AG10803 (cell line): ENCODE measurements at regions not wholly inside any gene's neighbourhood (a gene's known extent, or its start where the extent isn't known, plus 50 kb on each side); places are given as distances from the start of the nearest gene placed in this dataset.

Experiments
- DNase-seq: peaks from one replicate; pipeline ENCODE4 v3.0.0; 2010; ENCODE audit warnings: low read depth
- H3K4me3 ChIP-seq: 2 replicates; pipeline ENCODE4 v1.5.1; 2011; ENCODE audit warnings: mild to moderate bottlenecking, low read length, control low read depth
- TF ChIP-seq, protein P1 (sequence below): conservative IDR thresholded peaks from 2 replicates; pipeline ENCODE4 v1.5.1; 2011; ENCODE audit warnings: mild to moderate bottlenecking, low read length, control low read depth, inconsistent platforms

- TF ChIP-seq, protein P1, sequence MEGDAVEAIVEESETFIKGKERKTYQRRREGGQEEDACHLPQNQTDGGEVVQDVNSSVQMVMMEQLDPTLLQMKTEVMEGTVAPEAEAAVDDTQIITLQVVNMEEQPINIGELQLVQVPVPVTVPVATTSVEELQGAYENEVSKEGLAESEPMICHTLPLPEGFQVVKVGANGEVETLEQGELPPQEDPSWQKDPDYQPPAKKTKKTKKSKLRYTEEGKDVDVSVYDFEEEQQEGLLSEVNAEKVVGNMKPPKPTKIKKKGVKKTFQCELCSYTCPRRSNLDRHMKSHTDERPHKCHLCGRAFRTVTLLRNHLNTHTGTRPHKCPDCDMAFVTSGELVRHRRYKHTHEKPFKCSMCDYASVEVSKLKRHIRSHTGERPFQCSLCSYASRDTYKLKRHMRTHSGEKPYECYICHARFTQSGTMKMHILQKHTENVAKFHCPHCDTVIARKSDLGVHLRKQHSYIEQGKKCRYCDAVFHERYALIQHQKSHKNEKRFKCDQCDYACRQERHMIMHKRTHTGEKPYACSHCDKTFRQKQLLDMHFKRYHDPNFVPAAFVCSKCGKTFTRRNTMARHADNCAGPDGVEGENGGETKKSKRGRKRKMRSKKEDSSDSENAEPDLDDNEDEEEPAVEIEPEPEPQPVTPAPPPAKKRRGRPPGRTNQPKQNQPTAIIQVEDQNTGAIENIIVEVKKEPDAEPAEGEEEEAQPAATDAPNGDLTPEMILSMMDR = no peak
- H3K4me3 ChIP-seq = no peak overlapping the region
- DNase-seq = no peak
Observed at GRCh38 chr9:89756891-89757537, 152.2 kb downstream of the GADD45G start.

GRCh38 chr9:89757776-89758528 is 153.1 kb downstream of the GADD45G start:
- DNase-seq = no peak
- TF ChIP-seq, protein P1 = no peak
- H3K4me3 ChIP-seq = no peak overlapping the region

DNA sequence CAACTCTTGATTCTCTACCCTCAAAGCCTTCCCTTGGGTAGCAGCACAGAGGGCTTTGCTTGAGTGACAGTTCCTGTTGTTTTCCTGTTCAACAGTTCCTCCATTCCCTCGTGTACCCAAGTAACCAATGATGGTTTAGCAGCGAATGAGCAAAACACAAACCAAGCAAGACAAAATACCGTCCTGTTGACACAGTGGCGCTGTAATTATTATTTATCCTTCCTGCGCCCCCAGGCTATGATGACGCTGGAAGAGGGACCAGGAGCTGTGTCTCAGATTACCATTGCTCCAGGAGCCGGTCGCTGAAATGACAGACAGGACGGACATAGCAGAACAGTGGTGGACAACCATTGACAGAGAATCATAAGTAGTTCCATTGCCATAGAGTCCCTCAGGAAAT is 154.8 kb downstream of the GADD45G start:
- H3K4me3 ChIP-seq = no peak overlapping the region
- no peak for DNase-seq
- TF ChIP-seq, protein P1 = no peak

DNA sequence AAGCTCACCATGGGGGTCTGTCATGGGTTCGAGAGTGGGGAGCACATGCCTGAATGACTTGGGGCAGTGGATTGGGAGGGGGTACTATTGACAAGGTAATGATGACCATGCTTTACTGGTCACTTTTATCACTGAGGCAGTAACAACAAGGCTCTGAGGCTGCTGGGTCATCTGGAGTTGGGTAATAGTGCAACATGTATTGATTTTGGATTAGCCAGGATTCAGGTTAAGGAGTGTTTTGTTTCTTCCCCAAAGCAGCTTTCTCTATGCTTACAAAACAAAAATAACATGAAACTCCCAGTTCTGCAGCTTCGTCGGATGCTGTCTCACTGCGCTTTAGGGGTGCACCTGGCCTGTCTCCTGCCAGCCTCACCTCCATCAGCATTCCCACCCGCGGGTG is 155.3 kb downstream of the GADD45G start:
- TF ChIP-seq, protein P1 = no peak
- no peak for DNase-seq
- H3K4me3 ChIP-seq = no peak overlapping the region

GRCh38 chr9:89764217-89764616 is 159.4 kb downstream of the GADD45G start:
- H3K4me3 ChIP-seq = no peak overlapping the region
- DNase-seq = no peak
- TF ChIP-seq, protein P1 = no peak

DNA sequence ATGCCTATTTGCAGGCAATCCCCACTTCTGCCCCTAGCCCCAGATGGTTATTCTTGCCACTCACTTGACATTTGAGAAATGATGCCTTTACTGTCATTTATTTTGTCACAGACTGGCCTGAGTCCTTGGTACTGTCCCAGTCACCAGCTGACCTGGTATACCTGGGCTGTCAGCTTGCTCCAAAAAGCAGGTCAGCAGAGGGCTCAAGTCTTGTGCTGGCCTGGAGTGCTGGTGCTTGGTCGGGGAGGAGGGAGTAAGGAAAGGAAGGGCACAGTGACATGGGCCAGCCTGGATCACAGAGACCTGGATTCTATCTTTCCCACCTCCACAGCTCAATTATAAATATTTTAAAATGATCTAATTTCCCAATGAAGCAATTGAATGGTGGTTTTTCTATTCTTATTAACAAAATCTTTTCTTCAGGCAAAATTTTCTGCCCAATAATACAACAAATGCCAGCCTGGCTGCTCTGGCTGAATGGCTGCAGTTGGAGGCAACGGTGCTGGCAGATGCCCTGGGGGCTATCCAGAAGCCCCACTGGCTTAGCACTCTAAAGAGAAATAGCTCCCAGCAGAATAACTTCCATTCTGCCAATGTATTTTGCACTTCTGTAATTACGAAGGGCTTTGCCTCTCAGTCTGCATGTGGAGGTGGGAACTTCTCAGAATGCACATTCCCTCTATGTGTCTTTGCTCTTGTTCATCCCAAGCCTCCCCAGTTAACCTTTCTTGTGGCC is 160.6 kb downstream of the GADD45G start:
- DNase-seq = no peak
- no peak overlapping the region for H3K4me3 ChIP-seq
- TF ChIP-seq, protein P1 = no peak
